ENCODE measurements at regions not wholly inside any gene's neighbourhood (a gene's known extent, or its start where the extent isn't known, plus 50 kb on each side); places are given as distances from the start of the nearest gene placed in this dataset.

GRCh38 chr4:43680421-43680820 lies 768.2 kb downstream of the KCTD8 start:
- intact Hi-C loops (cut with DNase I): no loop called here
- Histone ChIP-seq H3K36me3 (no peaks in the 10 kb centered on the region), H3K4me1 (no peaks in the 10 kb centered on the region), H3K4me3 (no peak overlapping the region), H3K9me3 (no peaks in the 10 kb centered on the region), H3K27me3 (no peaks in the 10 kb centered on the region), H3K27ac (no peak overlapping the region)
- WGBS, 2 donors: 58 to 59% methylated on average over 1 of the region's 1 CpG
- no peak for TF ChIP-seq CTCF (IDR thresholded peaks at IDR 0.05)
- DNase-seq: no peak
- ATAC-seq: no peak
- FAIRE-seq: no peak

DNA sequence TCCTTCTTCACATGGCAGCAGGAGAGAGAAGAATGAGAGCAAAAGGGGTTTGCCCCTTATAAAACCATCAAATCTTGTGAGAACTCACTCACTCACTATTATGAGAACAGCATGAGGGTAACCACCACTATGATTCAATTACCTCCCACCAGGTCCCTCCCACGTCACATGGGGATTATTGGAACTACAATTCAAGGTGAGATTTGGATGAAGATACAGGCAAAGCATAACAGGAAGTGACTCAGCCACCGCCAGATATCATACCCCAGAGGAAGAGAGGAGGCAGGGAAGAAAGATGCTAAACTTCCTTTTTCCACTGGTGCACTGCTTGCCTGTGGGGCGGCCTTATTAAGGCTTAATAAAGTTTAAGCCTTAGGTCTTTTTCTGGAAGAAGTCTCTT lies 766.1 kb downstream of the KCTD8 start:
- Histone ChIP-seq H3K27me3 (no peaks in the 10 kb centered on the region), H3K4me1 (no peaks in the 10 kb centered on the region), H3K36me3 (no peaks in the 10 kb centered on the region), H3K27ac (no peak overlapping the region), H3K4me3 (no peak overlapping the region), H3K9me3 (no peaks in the 10 kb centered on the region)
- FAIRE-seq (no peak), ATAC-seq (no peak), DNase-seq (no peak)
- TF ChIP-seq CTCF (IDR thresholded peaks at IDR 0.05): no peak
- intact Hi-C loops (cut with DNase I): no loop called here
- WGBS, 2 donors: 67 to 72% methylated on average over 3 of the region's 3 CpGs

- Histone ChIP-seq H3K27me3 (no peaks in the 10 kb centered on the region), H3K4me3 (no peak overlapping the region), H3K36me3 (no peaks in the 10 kb centered on the region), H3K27ac (no peak overlapping the region), H3K9me3 (no peaks in the 10 kb centered on the region), H3K4me1 (no peaks in the 10 kb centered on the region)
- intact Hi-C loops (cut with DNase I): no loop called here
- DNase-seq: no peak
- no peak for FAIRE-seq
- no peak for ATAC-seq
- no peak for TF ChIP-seq CTCF (IDR thresholded peaks at IDR 0.05)
- WGBS, 2 donors: 78 to 91% methylated on average over 1 of the region's 1 CpG
Observed at GRCh38 chr4:43690116-43690515, 758.5 kb downstream of the KCTD8 start.

- no peak overlapping the region for H3K27ac ChIP-seq
- no peak for TF ChIP-seq CTCF (IDR thresholded peaks at IDR 0.05)
- no peaks in the 10 kb centered on the region for H3K9me3 ChIP-seq
- no peak overlapping the region for H3K4me3 ChIP-seq
- H3K27me3 ChIP-seq: no peaks in the 10 kb centered on the region
- DNase-seq (no peak), ATAC-seq (no peak), FAIRE-seq (no peak)
- intact Hi-C loops (cut with DNase I): no loop called here
- H3K36me3 ChIP-seq: no peaks in the 10 kb centered on the region
- H3K4me1 ChIP-seq: no peaks in the 10 kb centered on the region
- 20 to 32% methylated on average over 1 of the region's 1 CpG for WGBS, 2 donors
Observed at GRCh38 chr4:43693876-43694275, 754.7 kb downstream of the KCTD8 start.

DNA sequence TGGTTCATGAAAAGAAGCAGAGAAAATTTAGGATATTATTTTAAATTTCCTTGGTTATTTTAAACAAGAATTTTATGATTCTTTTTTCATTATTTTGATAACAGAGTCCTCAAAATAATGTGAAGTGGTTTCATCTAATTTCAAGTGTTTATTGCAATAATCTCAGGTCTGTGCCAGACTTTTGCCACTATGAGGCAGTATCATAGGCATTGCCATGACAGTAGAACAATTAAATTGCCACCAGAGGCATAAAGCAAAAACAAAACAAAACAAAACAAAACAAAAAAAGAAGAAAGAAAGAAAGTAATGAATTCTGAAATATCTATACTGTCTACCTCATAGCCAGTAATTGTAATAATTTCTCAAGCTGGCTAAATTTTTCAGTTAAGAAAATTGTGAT lies 739.2 kb downstream of the KCTD8 start:
- DNase-seq: no peak
- Histone ChIP-seq H3K9me3 (no peaks in the 10 kb centered on the region), H3K36me3 (no peaks in the 10 kb centered on the region), H3K27me3 (no peaks in the 10 kb centered on the region), H3K4me3 (no peak overlapping the region), H3K4me1 (no peaks in the 10 kb centered on the region), H3K27ac (no peak overlapping the region)
- no peak for TF ChIP-seq CTCF (IDR thresholded peaks at IDR 0.05)
- FAIRE-seq: no peak
- intact Hi-C loops (cut with DNase I): no loop called here
- no peak for ATAC-seq

Data from pancreas (tissue), 10 donors.